HG03460 (cell line): ENCODE measurements at regions not wholly inside any gene's neighbourhood (a gene's known extent, or its start where the extent isn't known, plus 50 kb on each side); places are given as distances from the start of the nearest gene placed in this dataset.

Experiments
- ATAC-seq: cut with Tn5 transposase; IDR thresholded peaks from one replicate; pipeline ENCODE4 v1.9.1; 2021; ENCODE audit not compliant: unreplicated experiment

GRCh38 chr13:62088165-62088564 lies 672.5 kb upstream of the PCDH20 start:
- ATAC-seq = no peak

GRCh38 chr13:62087124-62087523 lies 671.5 kb upstream of the PCDH20 start:
- ATAC-seq = no peak

- ATAC-seq = no peak
Measured at GRCh38 chr13:62085337-62086229, 669.9 kb upstream of the PCDH20 start.

DNA sequence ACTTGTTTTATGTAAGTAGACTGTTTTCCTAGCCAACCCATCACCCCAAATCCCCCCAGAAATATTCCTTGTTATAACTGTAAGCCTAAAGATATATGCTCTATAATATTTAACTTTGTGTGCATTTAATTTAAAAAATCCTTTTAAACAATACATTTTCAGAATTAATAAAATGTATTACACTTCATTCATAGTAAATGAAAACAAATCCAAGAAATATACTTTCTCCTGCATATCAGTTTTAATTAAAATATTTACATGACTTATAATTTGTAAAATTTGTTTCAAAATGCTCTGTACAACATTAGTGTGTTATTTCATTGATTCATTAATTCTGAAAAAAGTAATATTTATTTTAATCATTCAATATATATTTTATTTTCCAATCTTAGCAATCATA lies 669.1 kb upstream of the PCDH20 start:
- ATAC-seq = no peak

DNA sequence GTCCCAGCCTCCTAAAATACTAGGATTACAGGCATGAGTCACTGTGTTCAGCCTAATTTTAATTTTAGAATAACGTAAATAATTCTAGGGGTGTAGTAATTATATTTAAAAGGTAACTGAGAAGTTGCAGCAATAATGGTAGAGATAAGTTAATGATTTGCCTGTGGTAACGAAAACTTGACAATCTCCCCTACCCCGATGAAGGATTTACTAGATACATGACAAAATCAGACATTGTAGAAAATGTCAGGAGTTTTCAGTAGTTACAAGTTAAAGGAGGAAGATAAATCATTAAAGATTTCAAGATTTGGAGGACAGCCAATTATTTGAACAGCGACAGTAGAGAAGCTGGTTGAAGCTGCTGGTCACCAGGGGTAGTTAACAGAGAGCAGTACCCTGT lies 652.2 kb upstream of the PCDH20 start:
- ATAC-seq = no peak

DNA sequence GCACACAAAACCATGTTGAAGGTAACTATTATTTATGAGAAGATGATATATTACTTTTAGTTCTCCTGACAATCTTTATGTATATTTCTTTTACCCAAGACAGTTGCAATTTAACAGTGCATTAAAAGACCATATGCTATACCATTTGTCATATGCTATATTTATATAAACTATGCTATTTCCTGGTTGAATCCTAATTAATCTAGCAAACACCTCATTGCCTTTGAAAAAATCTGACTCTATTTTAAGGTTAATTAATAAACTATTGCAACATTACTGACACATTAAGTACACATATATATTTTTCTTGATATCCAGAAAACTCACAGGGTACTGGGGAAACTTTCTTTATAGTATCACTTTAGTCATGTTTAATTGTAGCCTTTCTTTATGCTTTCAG lies 649.4 kb upstream of the PCDH20 start:
- no peak for ATAC-seq

DNA sequence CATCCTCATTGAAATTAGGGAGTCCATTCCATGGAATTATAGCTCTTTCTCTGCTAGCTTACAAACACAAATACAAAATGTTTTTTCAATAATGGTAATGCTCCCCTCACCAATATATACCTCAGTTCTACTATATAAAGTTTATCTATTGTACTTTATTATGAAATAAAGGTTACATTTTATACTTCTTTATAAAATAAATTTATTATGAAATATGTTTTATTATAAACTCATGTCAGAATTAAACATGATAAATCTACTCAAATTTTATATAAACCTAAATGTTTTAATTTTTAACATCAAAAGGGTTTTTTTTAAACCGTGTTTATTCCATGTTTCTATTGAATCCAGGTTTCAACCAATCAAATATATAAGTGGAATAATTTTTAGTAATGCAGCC lies 646.1 kb upstream of the PCDH20 start:
- ATAC-seq = no peak

GRCh38 chr13:62060570-62060969 lies 644.9 kb upstream of the PCDH20 start:
- no peak for ATAC-seq

DNA sequence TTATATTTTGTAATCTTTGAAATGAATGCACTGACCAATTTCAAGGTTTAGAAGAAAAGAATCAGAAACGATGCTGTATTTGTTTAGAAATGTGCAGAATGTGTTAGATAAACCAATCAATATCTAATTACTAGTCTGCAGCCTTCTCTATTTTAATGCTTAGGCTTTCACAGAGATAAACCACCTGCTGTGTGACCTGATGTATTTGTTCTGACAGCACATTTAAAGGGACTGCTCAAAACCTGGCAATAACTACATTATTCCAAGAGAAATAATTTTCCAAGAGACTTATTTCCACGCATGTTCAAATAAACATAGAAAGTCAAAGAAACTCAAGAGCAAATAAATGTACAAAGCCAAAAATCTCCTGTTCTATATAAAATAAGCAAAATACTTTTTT lies 641.6 kb upstream of the PCDH20 start:
- no peak for ATAC-seq

DNA sequence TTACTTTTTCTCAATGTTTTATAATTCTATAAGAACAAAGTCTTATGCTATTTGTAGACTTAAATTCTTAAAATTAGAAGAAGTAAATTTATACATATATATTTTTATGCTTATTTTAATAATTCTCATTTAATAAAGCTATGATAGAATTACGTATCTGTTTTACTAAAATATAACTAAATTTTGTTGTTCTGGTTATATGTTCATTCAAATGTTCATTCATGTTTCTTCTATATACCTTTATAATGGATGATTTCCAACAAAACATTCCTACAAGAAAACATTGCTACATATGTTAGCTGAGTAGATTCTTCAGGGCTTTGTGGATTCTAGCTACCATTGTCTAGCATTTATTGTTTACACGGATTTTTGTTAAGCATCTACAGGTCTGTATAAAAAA lies 634.3 kb upstream of the PCDH20 start:
- no peak for ATAC-seq

- ATAC-seq = no peak
Measured at GRCh38 chr13:62046512-62046911, 630.9 kb upstream of the PCDH20 start.

- no peak for ATAC-seq
Measured at GRCh38 chr13:62043600-62043999, 628.0 kb upstream of the PCDH20 start.

DNA sequence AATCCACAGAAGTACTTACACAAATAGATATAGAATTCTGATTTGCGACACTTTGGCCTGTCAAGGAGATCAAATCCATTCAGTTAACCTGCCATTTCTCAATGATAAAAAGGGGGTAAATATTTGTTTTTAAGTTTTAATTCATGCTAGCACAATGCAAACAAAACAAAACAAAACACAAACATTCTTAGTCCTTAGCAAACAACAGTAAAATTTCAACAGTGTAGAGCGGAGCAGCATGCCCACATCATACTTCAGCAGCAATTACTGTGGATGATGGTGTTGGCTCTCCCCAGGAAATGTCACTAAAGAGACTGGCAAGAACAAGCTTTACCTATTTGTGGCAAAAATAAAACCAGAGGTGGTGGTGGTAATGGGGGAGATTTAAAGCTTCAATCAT lies 625.2 kb upstream of the PCDH20 start:
- no peak for ATAC-seq

- ATAC-seq = no peak
Measured at GRCh38 chr13:62040078-62040477, 624.4 kb upstream of the PCDH20 start.

DNA sequence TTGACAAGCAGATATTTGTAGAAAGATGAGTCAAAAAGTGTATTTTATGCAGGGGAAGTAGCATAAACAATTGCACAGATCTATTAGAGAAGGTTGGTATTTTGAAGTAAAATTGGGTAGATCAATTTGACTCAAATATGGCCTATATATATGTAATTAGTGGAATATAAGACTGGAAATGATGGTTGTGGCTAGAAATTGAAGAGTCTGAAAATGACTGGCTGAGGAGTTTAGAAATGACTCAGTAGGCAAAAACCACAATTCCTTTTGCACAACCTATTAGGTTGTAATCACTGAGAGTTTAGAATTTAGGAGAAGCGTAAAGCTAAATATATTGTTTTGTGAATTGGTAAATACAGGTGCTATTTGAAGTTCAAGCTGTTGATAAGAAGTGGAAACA lies 622.6 kb upstream of the PCDH20 start:
- no peak for ATAC-seq

GRCh38 chr13:62035981-62036380 lies 620.3 kb upstream of the PCDH20 start:
- ATAC-seq = no peak

- no peak for ATAC-seq
Measured at GRCh38 chr13:62033934-62034333, 618.3 kb upstream of the PCDH20 start.

DNA sequence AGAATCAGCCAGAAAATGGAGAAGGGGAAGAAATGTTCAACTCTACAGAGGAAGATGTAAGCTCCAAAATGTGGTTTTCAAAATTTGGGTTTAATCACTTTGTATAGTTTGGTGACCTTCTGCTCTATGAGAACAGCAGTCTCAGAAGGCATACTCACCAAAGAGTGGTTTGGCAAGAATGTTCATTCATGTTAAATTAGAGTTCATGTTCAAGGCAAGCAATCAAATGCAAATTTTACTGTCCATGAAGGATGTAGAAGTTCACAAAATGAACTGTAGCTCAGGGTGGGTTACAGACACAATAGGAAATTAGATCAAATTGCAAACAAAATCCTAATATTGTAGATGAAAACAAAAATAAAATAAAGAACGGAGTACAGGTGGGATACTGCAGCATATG lies 606.7 kb upstream of the PCDH20 start:
- ATAC-seq = no peak

DNA sequence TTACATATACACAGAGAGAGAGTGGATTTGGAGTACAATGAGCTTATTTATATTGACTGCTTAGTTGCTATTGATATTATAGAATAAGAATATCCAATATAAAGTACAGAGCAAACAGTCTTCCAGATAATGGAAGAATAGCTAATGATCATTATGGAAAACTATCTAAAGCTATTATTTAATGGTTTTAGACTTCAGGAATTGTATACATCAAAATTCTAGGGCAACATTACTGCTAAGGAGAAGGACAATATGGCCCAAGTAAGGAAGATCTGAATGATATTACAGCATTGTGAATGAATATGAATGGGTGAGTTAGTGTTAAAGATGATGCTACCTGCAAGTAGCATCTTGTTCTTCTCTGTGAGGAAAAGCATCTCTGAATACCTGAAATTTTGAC lies 604.2 kb upstream of the PCDH20 start:
- ATAC-seq = no peak

GRCh38 chr13:62014299-62014698 lies 598.6 kb upstream of the PCDH20 start:
- ATAC-seq = no peak

GRCh38 chr13:62003452-62003851 lies 587.8 kb upstream of the PCDH20 start:
- ATAC-seq = no peak

DNA sequence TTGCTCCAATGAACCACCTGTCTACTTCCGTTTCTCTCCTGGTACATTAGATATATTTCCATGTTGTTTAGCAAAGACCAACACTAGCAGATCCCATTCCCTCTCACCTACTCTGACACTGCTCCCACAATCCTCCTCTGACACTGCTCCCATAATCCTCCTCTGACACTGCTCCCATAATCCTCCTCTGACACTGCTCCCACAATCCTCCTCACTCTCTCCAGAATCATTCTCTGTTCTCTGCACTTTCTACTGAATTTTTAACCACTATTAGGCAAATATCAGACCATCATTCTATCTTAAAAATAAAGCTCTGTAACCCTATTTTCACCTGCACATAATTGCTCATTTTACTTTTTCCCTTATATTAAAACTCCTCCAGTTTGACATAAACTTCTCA lies 578.5 kb upstream of the PCDH20 start:
- no peak for ATAC-seq

DNA sequence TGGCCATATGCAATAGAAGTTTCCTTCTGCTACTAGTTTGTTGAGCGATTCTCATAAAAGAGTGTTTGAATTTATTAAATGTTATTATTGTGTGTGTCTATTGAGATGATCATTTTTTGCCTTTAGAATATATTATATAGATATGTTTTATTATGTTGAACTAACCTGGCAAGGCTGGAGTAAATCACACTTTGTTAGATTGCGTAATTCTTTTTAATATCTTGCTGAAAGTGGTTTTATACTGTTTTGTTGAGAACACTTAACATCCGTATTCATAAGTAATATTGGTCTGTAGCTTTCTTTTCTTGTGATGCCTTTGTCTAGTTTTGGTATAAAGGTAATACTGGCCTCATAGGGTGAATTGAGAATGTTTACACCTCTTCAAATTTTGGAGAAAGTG lies 574.3 kb upstream of the PCDH20 start:
- no peak for ATAC-seq
